Mesendoderm (in vitro differentiated cells): ENCODE measurements at regions not wholly inside any gene's neighbourhood (a gene's known extent, or its start where the extent isn't known, plus 50 kb on each side); places are given as distances from the start of the nearest gene placed in this dataset.

Source experiments
- DNase-seq: peaks from one replicate; pipeline ENCODE4 v3.0.0; 2013
- H2AK5ac ChIP-seq: 2 replicates; pipeline ENCODE4 v1.6.1; 2013; ENCODE audit warnings: low read length, inconsistent platforms
- H2BK120ac ChIP-seq: 2 replicates; pipeline ENCODE4 v1.6.1; 2013; ENCODE audit warnings: low read depth, mild to moderate bottlenecking, low read length, moderate library complexity, mixed read lengths
- H2BK15ac ChIP-seq: replicated peaks from 2 replicates; pipeline ENCODE4 v1.6.1; 2013; ENCODE audit warnings: low read depth, mild to moderate bottlenecking, moderate library complexity
- H2BK5ac ChIP-seq: 2 replicates; pipeline ENCODE4 v1.6.1; 2013; ENCODE audit warnings: low read length, inconsistent platforms
- H3K18ac ChIP-seq: 2 replicates; pipeline ENCODE4 v1.6.1; 2013; ENCODE audit warnings: mild to moderate bottlenecking, low read length, mixed read lengths
- H3K23ac ChIP-seq: one replicate; pipeline ENCODE4 v1.6.1; 2013; ENCODE audit warnings: low read length
- H3K27ac ChIP-seq: 2 replicates; pipeline ENCODE4 v1.5.1; 2013; ENCODE audit warnings: low read depth, mild to moderate bottlenecking, inconsistent platforms, low read length, moderate library complexity
- H3K27me3 ChIP-seq: 2 replicates; pipeline ENCODE4 v1.6.1; 2013; ENCODE audit warnings: low read length, control low read depth, mild to moderate bottlenecking, inconsistent platforms; ENCODE audit not compliant: insufficient read depth, poor library complexity
- H3K36me3 ChIP-seq: 2 replicates; pipeline ENCODE4 v1.6.1; 2013; ENCODE audit warnings: low read length, inconsistent platforms; ENCODE audit not compliant: control insufficient read depth, insufficient read depth
- H3K4ac ChIP-seq: one replicate; pipeline ENCODE4 v1.6.1; 2013; ENCODE audit warnings: low read depth, mild to moderate bottlenecking, low read length, moderate library complexity
- H3K4me1 ChIP-seq: 2 replicates; pipeline ENCODE4 v1.6.1; 2013; ENCODE audit warnings: low read depth, low read length, inconsistent platforms; ENCODE audit not compliant: control insufficient read depth
- H3K4me2 ChIP-seq: 2 replicates; pipeline ENCODE4 v1.6.1; 2013; ENCODE audit warnings: low read length
- H3K4me3 ChIP-seq: 2 replicates; pipeline ENCODE4 v1.5.1; 2013; ENCODE audit warnings: mild to moderate bottlenecking, low read length
- H3K56ac ChIP-seq: one replicate; pipeline ENCODE4 v1.6.1; 2013; ENCODE audit warnings: low read length
- H3K79me1 ChIP-seq: 2 replicates; pipeline ENCODE4 v1.6.1; 2013; ENCODE audit warnings: low read length, inconsistent platforms
- H3K79me2 ChIP-seq: 2 replicates; pipeline ENCODE4 v1.6.1; 2013; ENCODE audit warnings: mild to moderate bottlenecking, low read length; ENCODE audit not compliant: control insufficient read depth, insufficient read depth
- H3K9ac ChIP-seq: 2 replicates; pipeline ENCODE4 v1.6.1; 2013; ENCODE audit warnings: low read length, inconsistent platforms
- H4K5ac ChIP-seq: one replicate; pipeline ENCODE4 v1.6.1; 2013; ENCODE audit warnings: low read length
- H4K8ac ChIP-seq: one replicate; pipeline ENCODE4 v1.6.1; 2013; ENCODE audit warnings: low read depth, mild to moderate bottlenecking, control low read depth, low read length, moderate library complexity
- WGBS: extraction: QIAGEN DNeasy Blood & Tissue Kit; methylation state at CpG from one replicate; pipeline ENCODE4 v1.1.7; 2013; ENCODE audit warnings: low lambda C conversion rate, missing lambda C conversion rate; ENCODE audit not compliant: insufficient coverage; ENCODE audit errors: extremely low coverage; 5-methylcytosine and 5-hydroxymethylcytosine counted together

DNA sequence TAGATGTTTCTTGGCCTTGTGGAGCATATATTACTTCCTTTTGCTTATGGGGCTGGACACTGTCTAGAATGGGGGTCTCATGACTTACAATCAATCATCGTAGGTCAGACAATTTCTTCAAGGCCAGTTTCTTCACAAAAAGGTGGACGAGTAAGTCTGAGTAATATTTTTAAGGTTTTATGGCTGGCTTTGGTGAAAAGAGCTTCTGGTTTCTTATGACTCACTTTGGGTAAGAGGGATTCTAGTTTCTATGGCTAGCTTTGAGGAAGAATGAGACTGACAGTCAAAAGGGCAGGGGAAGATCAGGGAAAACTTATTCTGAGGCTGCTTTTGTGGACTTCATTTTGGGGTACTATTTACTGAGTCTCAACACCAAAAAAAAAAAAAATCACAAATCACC, 2067.2 kb upstream of the C9orf72 start:
- Histone ChIP-seq H3K4me3 (no peak overlapping the region), H3K56ac (no peak overlapping the region), H3K23ac (no peak overlapping the region), H3K18ac (no peak overlapping the region), H3K27ac (no peak overlapping the region), H3K27me3 (no peaks in the 10 kb centered on the region), H3K79me2 (no peaks in the 10 kb centered on the region), H3K4ac (no peak overlapping the region), H3K36me3 (no peaks in the 10 kb centered on the region), H2AK5ac (no peak overlapping the region), H3K4me2 (no peak overlapping the region), H2BK15ac (no peak overlapping the region), H2BK120ac (no peak overlapping the region), H2BK5ac (no peak overlapping the region), H3K9ac (no peak overlapping the region), H3K4me1 (no peaks in the 10 kb centered on the region), H3K79me1 (no peaks in the 10 kb centered on the region), H4K8ac (no peak overlapping the region), H4K5ac (no peak overlapping the region)
- no peak for DNase-seq
- no CpG with 5 or more reads among the region's 2 CpGs for WGBS

DNA sequence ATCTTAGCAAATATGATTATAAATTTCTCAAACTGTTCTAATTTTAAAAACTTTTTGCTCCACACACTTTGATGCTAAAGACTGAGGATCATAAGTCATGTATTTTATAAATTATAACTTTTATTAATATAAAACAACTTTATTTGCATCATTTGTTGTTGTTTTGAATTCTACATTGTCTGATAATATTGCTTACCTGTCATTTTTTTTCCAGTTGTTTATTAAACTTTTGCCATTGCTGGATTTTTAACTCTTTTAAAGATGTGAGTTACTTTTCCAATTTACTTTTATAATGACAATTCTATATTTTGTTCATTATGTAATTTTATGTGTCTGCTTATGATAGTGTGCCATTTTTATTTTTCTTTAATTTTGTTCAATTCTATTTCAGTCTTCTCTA, 2071.2 kb upstream of the C9orf72 start:
- H2BK5ac ChIP-seq: no peak overlapping the region
- no peaks in the 10 kb centered on the region for H3K79me1 ChIP-seq
- no peak overlapping the region for H2AK5ac ChIP-seq
- no peak overlapping the region for H3K4me2 ChIP-seq
- H2BK120ac ChIP-seq: no peak overlapping the region
- H3K56ac ChIP-seq: no peak overlapping the region
- H4K8ac ChIP-seq: no peak overlapping the region
- no peaks in the 10 kb centered on the region for H3K36me3 ChIP-seq
- DNase-seq: no peak
- H2BK15ac ChIP-seq: no peak overlapping the region
- no peaks in the 10 kb centered on the region for H3K4me1 ChIP-seq
- no peaks in the 10 kb centered on the region for H3K79me2 ChIP-seq
- H3K4me3 ChIP-seq: no peak overlapping the region
- no peak overlapping the region for H3K18ac ChIP-seq
- no peak overlapping the region for H3K27ac ChIP-seq
- H4K5ac ChIP-seq: no peak overlapping the region
- no peak overlapping the region for H3K9ac ChIP-seq
- H3K27me3 ChIP-seq: no peaks in the 10 kb centered on the region
- no peak overlapping the region for H3K23ac ChIP-seq
- no peak overlapping the region for H3K4ac ChIP-seq

DNA sequence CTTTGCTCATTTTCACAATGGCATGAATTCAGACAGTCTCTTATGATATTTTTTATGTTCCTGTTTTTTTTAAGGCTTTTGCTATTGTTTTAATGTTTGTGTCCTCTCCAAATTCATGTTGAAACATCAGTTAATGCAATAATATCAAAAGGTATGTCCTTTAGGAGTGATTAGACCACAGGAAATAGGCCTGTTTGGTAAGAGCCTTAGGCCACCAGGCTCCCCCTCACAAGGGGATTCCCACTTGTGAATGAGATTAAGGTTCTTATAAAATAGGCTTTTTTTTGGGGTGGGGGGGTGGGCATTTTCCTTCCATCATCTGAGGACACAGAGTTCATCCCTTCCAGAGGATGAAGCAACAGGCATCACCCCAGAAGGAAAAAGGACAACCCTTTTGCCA, 2074.2 kb upstream of the C9orf72 start:
- H3K27me3 ChIP-seq: no peaks in the 10 kb centered on the region
- no peak overlapping the region for H2BK15ac ChIP-seq
- H2AK5ac ChIP-seq: no peak overlapping the region
- H3K18ac ChIP-seq: no peak overlapping the region
- no peak overlapping the region for H3K4ac ChIP-seq
- no peak overlapping the region for H4K5ac ChIP-seq
- no peak overlapping the region for H3K23ac ChIP-seq
- no peak overlapping the region for H3K4me3 ChIP-seq
- no peaks in the 10 kb centered on the region for H3K36me3 ChIP-seq
- no peak overlapping the region for H3K9ac ChIP-seq
- no peak overlapping the region for H3K4me2 ChIP-seq
- H4K8ac ChIP-seq: no peak overlapping the region
- H3K56ac ChIP-seq: no peak overlapping the region
- no peak for DNase-seq
- no peaks in the 10 kb centered on the region for H3K79me2 ChIP-seq
- no peak overlapping the region for H3K27ac ChIP-seq
- H2BK5ac ChIP-seq: no peak overlapping the region
- H3K4me1 ChIP-seq: no peaks in the 10 kb centered on the region
- no peaks in the 10 kb centered on the region for H3K79me1 ChIP-seq
- no peak overlapping the region for H2BK120ac ChIP-seq

- no peaks in the 10 kb centered on the region for H3K36me3 ChIP-seq
- no peak overlapping the region for H3K4me3 ChIP-seq
- H3K56ac ChIP-seq: no peak overlapping the region
- no peak overlapping the region for H3K27ac ChIP-seq
- H3K23ac ChIP-seq: no peak overlapping the region
- H2BK5ac ChIP-seq: no peak overlapping the region
- no peaks in the 10 kb centered on the region for H3K79me1 ChIP-seq
- no peak overlapping the region for H3K4me2 ChIP-seq
- H3K27me3 ChIP-seq: no peaks in the 10 kb centered on the region
- no peak overlapping the region for H2BK15ac ChIP-seq
- no peak for DNase-seq
- H3K9ac ChIP-seq: no peak overlapping the region
- H2AK5ac ChIP-seq: no peak overlapping the region
- no peak overlapping the region for H3K18ac ChIP-seq
- H3K4me1 ChIP-seq: no peaks in the 10 kb centered on the region
- H2BK120ac ChIP-seq: no peak overlapping the region
- no peak overlapping the region for H3K4ac ChIP-seq
- no peak overlapping the region for H4K8ac ChIP-seq
- no peaks in the 10 kb centered on the region for H3K79me2 ChIP-seq
- H4K5ac ChIP-seq: no peak overlapping the region
These were observed 2074.9 kb upstream of the C9orf72 start for GRCh38 chr9:29648132-29648531.

DNA sequence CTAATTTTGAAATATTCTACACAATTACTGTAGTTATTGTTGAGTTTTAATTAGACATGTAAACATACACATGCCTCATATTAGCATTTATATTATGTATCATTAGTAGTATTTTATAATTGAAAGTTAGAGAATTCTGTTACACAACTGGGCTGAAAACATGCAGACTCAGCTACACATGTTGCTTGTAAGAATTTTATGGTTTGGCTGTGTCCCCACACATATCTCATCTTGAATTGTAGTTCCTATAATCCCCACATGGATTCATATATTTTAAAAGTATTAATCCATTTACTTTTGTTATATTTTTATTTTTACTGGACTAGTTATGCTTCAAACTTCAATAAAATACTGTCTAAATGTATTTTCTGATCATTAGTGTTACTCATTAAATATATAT, 2075.3 kb upstream of the C9orf72 start:
- Histone ChIP-seq H3K4me2 (no peak overlapping the region), H2BK120ac (no peak overlapping the region), H3K18ac (no peak overlapping the region), H3K4ac (no peak overlapping the region), H2BK15ac (no peak overlapping the region), H3K4me1 (no peaks in the 10 kb centered on the region), H3K4me3 (no peak overlapping the region), H3K9ac (no peak overlapping the region), H2AK5ac (no peak overlapping the region), H2BK5ac (no peak overlapping the region), H4K8ac (no peak overlapping the region), H4K5ac (no peak overlapping the region), H3K36me3 (no peaks in the 10 kb centered on the region), H3K79me2 (no peaks in the 10 kb centered on the region), H3K27ac (no peak overlapping the region), H3K79me1 (no peaks in the 10 kb centered on the region), H3K56ac (no peak overlapping the region), H3K27me3 (no peaks in the 10 kb centered on the region), H3K23ac (no peak overlapping the region)
- no peak for DNase-seq

DNA sequence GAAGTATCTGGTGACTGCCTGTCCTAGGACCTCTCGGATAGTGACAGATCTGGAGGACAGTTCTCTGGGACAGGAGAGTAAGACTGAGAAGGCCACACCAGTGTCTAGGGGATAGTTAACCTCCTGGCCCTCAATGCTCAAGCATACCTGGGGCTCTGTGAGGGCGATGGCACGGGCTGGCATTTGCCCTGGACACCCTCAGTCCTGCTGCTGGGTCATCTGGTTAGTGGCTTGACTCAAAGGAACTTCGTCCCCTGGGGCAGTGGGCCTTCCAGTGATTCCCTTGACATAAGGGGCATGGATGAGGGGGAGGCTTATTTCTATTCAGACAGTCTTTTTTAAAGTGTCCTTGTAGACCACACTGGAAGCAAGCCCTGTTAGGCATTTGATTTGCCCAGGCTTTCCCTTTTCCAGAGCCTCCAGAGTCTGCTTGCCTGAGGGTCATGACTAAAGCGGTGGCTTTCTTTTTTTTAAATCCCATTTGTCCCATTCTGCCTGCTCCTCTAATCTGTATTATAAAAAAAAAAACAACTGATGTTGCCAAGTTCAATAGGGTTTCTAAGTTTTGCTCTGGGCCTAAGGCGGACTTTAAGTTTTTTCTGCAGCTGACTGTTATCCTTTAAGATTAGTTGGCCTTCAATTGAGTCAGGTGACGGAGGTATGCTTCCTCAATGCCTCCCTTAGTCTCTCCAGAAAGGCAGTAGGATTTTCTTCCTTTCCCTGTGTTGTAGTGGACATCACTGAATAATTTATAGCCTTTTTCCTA, 2083.5 kb upstream of the C9orf72 start:
- Histone ChIP-seq H2BK5ac (no peak overlapping the region), H3K18ac (no peak overlapping the region), H3K23ac (no peak overlapping the region), H3K4ac (no peak overlapping the region), H3K4me3 (no peak overlapping the region), H3K4me2 (no peak overlapping the region), H3K27ac (no peak overlapping the region), H3K4me1 (no peaks in the 10 kb centered on the region), H3K9ac (no peak overlapping the region), H2BK15ac (no peak overlapping the region), H2BK120ac (no peak overlapping the region), H3K36me3 (no peaks in the 10 kb centered on the region), H3K56ac (no peak overlapping the region), H4K8ac (no peak overlapping the region), H3K79me1 (no peaks in the 10 kb centered on the region), H4K5ac (no peak overlapping the region), H3K79me2 (no peaks in the 10 kb centered on the region), H2AK5ac (no peak overlapping the region), H3K27me3 (no peaks in the 10 kb centered on the region)
- DNase-seq: no peak
- no CpG with 5 or more reads among the region's 7 CpGs for WGBS
